Activated T-cell treated with anti-CD3 and anti-CD28 coated beads, Interleukin-2, amount 50 U/mL, for 72 hours (primary cell): ENCODE measurements at regions not wholly inside any gene's neighbourhood (a gene's known extent, or its start where the extent isn't known, plus 50 kb on each side); places are given as distances from the start of the nearest gene placed in this dataset.

Experiments
- ATAC-seq, 2 donors: fragments of 150-1000 bp; cut with Tn5 transposase; replicated peaks in 1 of 2; 2 replicates each; pipeline ENCODE4 v1.10.0; 2021; ENCODE audit warnings: moderate library complexity in 2 of 2, mild to moderate bottlenecking in 1 of 2
- DNase-seq, 2 donors: peaks; one replicate each; pipeline ENCODE4 v3.0.0; 2021 to 2022; ENCODE audit warnings: mixed read lengths in 1 of 2
- H3K27ac Mint-ChIP-seq: one replicate; pipeline ENCODE4 v1.8.0; 2022; ENCODE audit warnings: mild to moderate bottlenecking, moderate library complexity, mixed read lengths
- H3K27me3 Mint-ChIP-seq: one replicate; pipeline ENCODE4 v1.8.0; 2022; ENCODE audit warnings: low read depth, mixed read lengths
- H3K36me3 Mint-ChIP-seq, 2 donors: one replicate each; pipeline ENCODE4 v1.8.0; 2022; ENCODE audit warnings: mixed read lengths in 2 of 2, mild to moderate bottlenecking in 1 of 2; ENCODE audit not compliant: insufficient read depth in 2 of 2
- H3K4me1 Mint-ChIP-seq: one replicate; pipeline ENCODE4 v1.8.0; 2022; ENCODE audit warnings: low read depth, mixed read lengths
- H3K4me3 Mint-ChIP-seq, 2 donors: one replicate each; pipeline ENCODE4 v1.8.0; 2022; ENCODE audit warnings: mild to moderate bottlenecking in 2 of 2, mixed read lengths in 2 of 2, moderate library complexity in 2 of 2
- H3K9me3 Mint-ChIP-seq, 2 donors: one replicate each; pipeline ENCODE4 v1.8.0; 2022; ENCODE audit warnings: mixed read lengths in 2 of 2

DNA sequence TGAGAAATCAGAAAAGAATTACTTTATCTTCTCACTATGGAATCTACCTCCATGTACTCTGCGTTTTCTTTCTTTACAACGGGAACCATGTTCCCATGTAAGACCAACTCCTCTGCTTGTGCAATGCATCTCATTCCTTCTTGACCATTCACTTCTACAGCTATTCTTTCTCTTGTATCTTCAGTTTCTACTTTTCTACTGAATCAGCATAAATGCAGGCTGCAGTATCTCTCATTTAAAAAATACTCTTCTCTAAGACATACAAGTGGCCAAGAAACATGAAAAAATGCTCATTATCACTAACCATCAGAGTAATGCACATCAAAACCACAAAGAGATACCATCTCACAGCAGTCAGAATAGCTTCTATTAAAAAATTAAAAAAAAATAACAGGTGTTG is 74.1 kb upstream of the NANOGP8 start:
- DNase-seq (no peak), ATAC-seq (no peak)
- Mint-ChIP-seq H3K36me3 (no peaks in the 10 kb centered on the region), H3K27ac (no peak overlapping the region), H3K4me1 (no peaks in the 10 kb centered on the region), H3K27me3 (no peaks in the 10 kb centered on the region), H3K9me3 (peaks cover 0 to 2% of the 10 kb centered on the region in 2 donors), H3K4me3 (no peak overlapping the region)

DNA sequence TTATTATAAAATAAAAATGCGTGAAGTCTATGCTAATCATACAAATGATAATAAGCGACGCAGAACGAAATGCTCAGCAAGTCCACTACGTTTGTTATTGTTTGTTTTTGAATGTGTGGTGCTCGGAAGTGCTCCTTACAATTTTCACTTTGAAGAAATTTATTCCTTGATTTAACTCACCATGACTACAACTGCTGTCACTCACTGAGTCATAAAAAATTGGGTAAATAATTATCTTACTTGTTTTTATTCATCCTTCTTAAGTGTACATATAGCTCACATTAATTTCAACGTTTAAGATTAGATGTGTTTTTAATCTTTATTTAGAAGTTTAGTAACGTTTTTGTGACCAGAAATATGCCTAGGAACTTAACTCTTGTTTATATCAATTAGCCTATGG is 66.7 kb upstream of the NANOGP8 start:
- ATAC-seq (no peak), DNase-seq (no peak)
- no peaks in the 10 kb centered on the region for H3K9me3 Mint-ChIP-seq
- no peak overlapping the region for H3K4me3 Mint-ChIP-seq
- H3K4me1 Mint-ChIP-seq, result no peaks in the 10 kb centered on the region
- no peak overlapping the region for H3K27ac Mint-ChIP-seq
- no peaks in the 10 kb centered on the region for H3K36me3 Mint-ChIP-seq
- peaks cover under 1% of the 10 kb centered on the region for H3K27me3 Mint-ChIP-seq

DNA sequence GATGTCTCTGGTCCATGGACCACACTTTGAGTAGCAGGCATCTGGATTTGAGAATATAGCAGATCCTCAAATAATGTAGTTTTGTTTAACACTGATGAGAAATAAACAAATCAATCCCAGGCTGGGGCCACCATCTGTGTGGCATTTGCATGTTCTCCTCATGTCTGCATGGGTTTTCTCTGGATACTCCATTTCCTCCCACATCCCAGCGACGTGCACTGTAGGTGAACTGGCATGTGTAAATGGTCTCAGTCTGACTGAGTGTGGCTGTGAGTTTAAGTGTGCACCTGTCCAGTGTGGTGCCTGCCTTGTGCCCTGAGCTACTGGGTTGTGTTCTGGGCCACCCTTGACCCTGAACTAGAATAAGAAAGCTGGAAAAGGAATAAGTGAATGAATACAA is 66.3 kb upstream of the NANOGP8 start:
- Mint-ChIP-seq H3K36me3 (no peaks in the 10 kb centered on the region), H3K4me1 (no peaks in the 10 kb centered on the region), H3K27me3 (peaks cover 4% of the 10 kb centered on the region), H3K4me3 (no peak overlapping the region), H3K9me3 (no peaks in the 10 kb centered on the region), H3K27ac (no peak overlapping the region)
- no peak for DNase-seq
- ATAC-seq, result no peak

DNA sequence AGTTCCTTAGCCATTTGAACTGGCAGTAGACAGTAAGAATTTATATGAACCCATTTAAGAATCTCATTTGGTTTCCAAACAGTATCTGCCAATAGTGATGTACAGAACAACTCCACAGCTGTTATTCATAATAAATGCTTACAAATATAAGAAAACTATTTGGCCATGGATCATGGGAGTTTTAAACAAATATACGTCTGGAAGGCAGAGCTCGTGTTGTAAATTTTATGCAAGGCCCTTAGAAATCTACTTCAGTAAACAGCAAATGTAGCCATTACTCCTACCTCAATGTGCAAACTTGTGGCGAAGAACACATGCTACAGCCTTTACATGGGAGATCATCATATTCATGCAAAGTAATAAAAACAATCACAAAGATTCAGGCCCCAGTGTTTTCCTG is 65.3 kb upstream of the NANOGP8 start:
- Mint-ChIP-seq H3K4me3 (no peak overlapping the region), H3K36me3 (no peaks in the 10 kb centered on the region), H3K27me3 (peaks cover 5% of the 10 kb centered on the region), H3K4me1 (no peaks in the 10 kb centered on the region), H3K27ac (no peak overlapping the region), H3K9me3 (no peaks in the 10 kb centered on the region)
- no peak for ATAC-seq
- DNase-seq, result no peak

DNA sequence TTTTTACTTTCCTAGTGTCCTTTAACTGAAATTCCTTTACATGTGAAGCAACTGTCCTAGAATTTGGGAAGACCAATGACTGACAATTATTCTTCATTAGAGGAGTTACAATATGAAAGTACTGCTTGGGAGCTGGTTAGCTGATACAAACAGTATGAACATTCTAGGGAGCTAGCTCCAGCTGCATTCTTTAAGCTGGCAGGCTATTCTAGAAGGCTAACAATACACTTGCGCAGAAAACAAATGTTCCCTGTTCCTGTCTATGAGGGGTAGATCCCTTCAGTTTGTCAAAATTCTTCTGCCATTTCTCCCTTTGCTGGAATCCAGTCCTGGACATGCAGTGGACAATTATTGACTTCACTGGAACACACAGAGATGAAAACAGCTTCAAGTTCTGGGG is 60.2 kb upstream of the NANOGP8 start:
- ATAC-seq (no peak), DNase-seq (no peak)
- H3K9me3 Mint-ChIP-seq, result no peaks in the 10 kb centered on the region
- no peak overlapping the region for H3K27ac Mint-ChIP-seq
- H3K27me3 Mint-ChIP-seq, result peaks cover 5% of the 10 kb centered on the region
- no peaks in the 10 kb centered on the region for H3K4me1 Mint-ChIP-seq
- H3K4me3 Mint-ChIP-seq, result no peak overlapping the region
- H3K36me3 Mint-ChIP-seq, result no peaks in the 10 kb centered on the region

DNA sequence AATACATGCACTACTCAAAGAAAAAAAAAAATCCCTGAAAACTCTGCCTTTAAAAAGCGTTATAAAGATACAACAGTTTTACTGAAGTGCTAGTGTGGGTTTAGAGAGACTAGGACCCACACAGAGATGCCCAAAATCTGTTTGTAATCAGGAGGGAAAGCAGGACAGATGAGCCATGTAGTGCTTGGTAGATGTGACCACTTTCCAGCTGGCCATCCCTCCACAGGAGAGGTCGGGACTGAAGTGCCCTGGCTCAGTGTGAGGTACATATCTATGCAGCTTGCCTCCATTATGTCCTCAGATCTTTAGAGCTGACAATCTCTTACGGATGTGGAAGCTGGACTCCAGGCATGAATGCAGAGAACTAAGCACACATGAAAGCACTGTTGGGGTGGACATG is 57.5 kb upstream of the NANOGP8 start:
- Mint-ChIP-seq H3K36me3 (no peaks in the 10 kb centered on the region), H3K4me3 (no peak overlapping the region)

DNA sequence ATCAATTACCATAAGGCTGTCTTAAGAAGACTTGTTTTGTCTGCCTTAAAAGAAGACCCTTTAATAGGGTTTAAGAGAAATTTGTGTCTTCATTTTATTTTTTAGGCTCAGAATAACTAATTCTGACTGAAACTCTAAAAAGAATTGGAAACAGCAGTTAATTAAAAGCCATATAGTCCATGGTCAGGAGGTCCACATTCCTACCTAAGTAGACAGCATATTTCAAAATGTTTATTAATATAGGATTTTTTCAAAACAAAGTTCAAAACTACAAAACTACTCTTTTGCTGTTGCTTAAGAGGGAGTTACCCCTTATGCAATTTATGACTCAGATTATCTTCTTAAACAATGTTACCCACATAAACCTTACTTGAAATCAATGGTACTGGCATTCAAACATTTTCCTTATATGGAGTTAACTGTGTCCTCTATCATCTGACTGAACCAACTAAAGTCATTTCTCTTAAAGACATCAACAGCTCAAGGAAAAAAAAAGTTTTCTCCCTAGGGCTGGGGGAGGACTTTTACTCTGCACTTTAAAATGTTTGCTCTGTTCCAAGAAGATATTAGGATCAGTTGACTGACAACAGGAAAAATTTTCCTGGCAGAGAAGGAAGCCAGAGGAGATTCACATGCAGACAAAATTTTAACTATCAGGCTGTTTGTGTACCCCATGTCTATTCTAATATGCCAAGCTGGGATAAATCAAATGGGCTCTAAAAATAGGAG is 56.8 kb upstream of the NANOGP8 start:
- no peak for DNase-seq
- Mint-ChIP-seq H3K4me1 (no peaks in the 10 kb centered on the region), H3K4me3 (no peak overlapping the region), H3K27me3 (peaks cover 5% of the 10 kb centered on the region), H3K9me3 (no peaks in the 10 kb centered on the region), H3K36me3 (no peaks in the 10 kb centered on the region), H3K27ac (no peak overlapping the region)
- ATAC-seq, result no peak

More for the DNA sequence above, 57.5 kb upstream of the NANOGP8 start:
- ATAC-seq (no peak), DNase-seq (no peak)
- Mint-ChIP-seq H3K27me3 (peaks cover 5% of the 10 kb centered on the region), H3K9me3 (no peaks in the 10 kb centered on the region), H3K27ac (no peak overlapping the region), H3K4me1 (no peaks in the 10 kb centered on the region)

DNA sequence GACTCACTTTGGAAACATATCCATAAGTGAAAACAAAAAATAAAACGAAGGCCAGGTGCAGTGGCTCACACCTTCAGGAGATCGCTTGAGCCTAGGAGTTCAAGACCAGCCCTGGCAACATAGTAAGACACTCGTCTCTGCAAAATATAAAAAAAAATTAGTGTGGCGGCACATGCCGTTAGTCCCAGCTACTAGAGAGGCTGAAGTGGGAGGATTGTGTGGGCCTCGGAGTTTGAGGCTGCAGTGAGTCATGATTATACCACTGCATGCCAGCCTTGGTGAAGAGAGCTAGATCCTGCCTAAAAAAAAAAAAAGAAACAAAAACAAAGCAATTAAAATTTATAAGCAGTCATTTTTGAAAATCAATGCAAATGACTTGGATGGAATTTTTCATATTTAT is 54.7 kb upstream of the NANOGP8 start:
- Mint-ChIP-seq H3K27ac (no peak overlapping the region), H3K4me1 (no peaks in the 10 kb centered on the region), H3K9me3 (no peaks in the 10 kb centered on the region), H3K36me3 (no peaks in the 10 kb centered on the region), H3K27me3 (no peaks in the 10 kb centered on the region), H3K4me3 (no peak overlapping the region)
- ATAC-seq (no peak), DNase-seq (no peak)

DNA sequence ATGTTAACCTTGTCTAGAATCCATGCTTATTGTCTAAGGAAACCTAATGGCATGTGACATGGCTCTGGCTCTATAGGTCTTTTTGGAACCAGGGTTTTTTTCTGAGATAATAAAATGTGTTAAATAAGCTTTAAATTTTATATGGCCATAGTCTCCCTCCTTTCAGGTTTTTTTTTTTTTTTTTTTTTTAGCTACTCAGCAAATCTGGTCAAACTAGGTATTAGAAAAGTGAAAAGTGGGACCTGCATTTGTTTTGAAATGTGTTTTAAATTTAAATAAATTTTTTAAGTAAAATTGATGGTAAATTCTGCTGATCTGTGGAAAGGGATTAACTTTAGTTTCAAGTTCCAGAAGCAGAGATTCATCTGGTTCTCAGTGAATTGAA is 52.1 kb upstream of the NANOGP8 start:
- H3K9me3 Mint-ChIP-seq, result no peaks in the 10 kb centered on the region
- ATAC-seq, result no peak
- no peak overlapping the region for H3K27ac Mint-ChIP-seq
- H3K4me3 Mint-ChIP-seq, result no peak overlapping the region
- no peaks in the 10 kb centered on the region for H3K36me3 Mint-ChIP-seq
- no peaks in the 10 kb centered on the region for H3K27me3 Mint-ChIP-seq
- no peaks in the 10 kb centered on the region for H3K4me1 Mint-ChIP-seq
- no peak for DNase-seq

DNA sequence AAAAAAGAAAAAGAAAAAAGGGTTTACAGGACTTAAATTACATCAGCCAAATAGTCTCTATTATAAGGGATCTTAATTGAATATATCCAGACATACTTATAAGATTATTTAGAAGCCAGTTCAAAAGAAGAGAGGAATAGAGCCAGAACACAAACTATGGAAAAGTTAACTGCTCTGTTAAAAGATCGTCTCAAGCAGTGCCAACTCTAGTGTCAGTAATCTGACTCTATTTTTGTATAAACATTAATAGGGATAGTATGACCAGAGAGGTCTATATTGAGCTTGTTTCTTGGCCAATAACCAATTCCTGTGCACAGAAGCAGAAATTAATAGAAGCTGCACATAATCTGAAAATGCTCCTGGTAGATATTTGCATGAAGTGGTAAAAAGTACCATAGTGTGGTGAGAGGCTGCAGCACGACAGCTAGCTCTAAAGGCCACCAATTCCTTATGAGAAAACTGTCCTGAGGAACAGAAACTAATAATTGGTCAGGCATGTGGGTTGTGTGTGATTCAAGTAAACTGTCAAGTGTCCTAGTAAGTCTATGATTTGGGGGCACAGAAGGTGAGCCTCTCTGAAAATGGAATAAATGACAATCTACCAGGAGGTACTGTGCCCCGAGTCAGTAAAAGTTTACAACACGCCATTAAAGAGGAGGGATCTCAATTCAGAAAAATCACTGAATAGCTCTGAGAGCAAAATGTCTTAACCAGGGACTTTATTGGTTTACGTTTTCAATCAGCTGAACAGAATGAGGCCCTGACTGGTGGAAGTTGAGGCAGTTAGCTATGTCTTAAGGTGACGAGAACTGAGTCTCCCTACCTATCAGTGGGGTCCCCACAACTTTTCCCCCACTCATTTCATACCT is 51.5 kb upstream of the NANOGP8 start:
- Mint-ChIP-seq H3K27ac (no peak overlapping the region), H3K27me3 (no peaks in the 10 kb centered on the region), H3K9me3 (peaks cover 0 to 3% of the 10 kb centered on the region in 2 donors), H3K4me3 (no peak overlapping the region), H3K4me1 (no peaks in the 10 kb centered on the region), H3K36me3 (peaks cover 0 to 2% of the 10 kb centered on the region in 2 donors)
- DNase-seq (no peak), ATAC-seq (no peak)
